ENCODE measurements at regions not wholly inside any gene's neighbourhood (a gene's known extent, or its start where the extent isn't known, plus 50 kb on each side); places are given as distances from the start of the nearest gene placed in this dataset.

GRCh38 chr2:126539101-126539500 is 116.9 kb upstream of the GYPC start:
- DNase-seq: no peak
- Mint-ChIP-seq H3K4me3 (no peak overlapping the region), H3K27me3 (ENCODE audit: low read depth, poor library complexity) (peaks cover 10% of the 10 kb centered on the region), H3K36me3 (ENCODE audit: low read depth) (peaks cover 12% of the 10 kb centered on the region), H3K27ac (no peak overlapping the region), H3K4me1 (no peaks in the 10 kb centered on the region), H3K9me3 (peaks cover 37% of the 10 kb centered on the region)
- TF ChIP-seq CTCF (IDR thresholded peaks at IDR 0.05): no peak

DNA sequence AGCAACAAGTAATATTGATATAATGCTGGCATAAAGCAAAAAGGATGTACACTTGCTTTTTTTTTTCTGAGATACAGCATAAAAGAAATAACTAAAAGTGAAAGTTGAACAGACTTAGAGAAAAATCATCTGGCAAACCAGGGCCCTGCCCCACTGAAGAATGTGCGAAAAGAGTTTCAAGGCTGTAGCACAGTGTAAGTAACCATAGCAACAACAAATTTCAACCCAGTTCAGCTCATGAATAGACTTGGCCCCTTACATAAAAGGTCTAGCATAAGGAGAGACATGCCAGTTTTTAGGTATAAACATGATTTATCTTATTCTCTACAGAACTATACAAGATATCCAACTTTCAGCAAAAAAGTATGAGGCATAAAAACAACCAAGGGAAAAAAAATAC is 113.7 kb upstream of the GYPC start:
- Mint-ChIP-seq H3K27me3 (ENCODE audit: low read depth, poor library complexity) (peaks cover 11% of the 10 kb centered on the region), H3K4me3 (no peak overlapping the region), H3K9me3 (peaks cover 42% of the 10 kb centered on the region), H3K36me3 (ENCODE audit: low read depth) (peaks cover 12% of the 10 kb centered on the region), H3K4me1 (no peaks in the 10 kb centered on the region), H3K27ac (no peak overlapping the region)
- no peak for DNase-seq
- TF ChIP-seq CTCF (IDR thresholded peaks at IDR 0.05): no peak

DNA sequence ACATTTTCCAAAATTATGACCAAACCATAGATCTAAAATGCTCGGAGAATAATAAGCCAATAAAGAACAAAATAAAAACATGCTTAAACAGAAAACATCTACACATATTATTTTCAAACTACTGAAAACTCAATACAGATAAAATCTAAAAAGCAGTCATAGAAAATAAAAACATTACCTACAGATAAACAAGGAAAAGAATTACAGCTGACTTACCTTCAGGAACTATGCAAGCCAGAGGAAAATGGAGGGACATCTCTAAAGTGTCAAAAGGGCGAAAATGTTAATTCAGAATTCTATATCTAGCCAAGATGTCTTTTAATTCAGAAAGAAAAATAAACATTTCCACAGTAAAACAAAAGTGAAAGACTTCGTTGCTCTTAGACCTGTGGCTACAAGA is 112.9 kb upstream of the GYPC start:
- Mint-ChIP-seq H3K27me3 (ENCODE audit: low read depth, poor library complexity) (peaks cover 8% of the 10 kb centered on the region), H3K4me1 (no peaks in the 10 kb centered on the region), H3K36me3 (ENCODE audit: low read depth) (peaks cover 12% of the 10 kb centered on the region), H3K27ac (no peak overlapping the region), H3K4me3 (no peak overlapping the region), H3K9me3 (peaks cover 42% of the 10 kb centered on the region)
- no peak for TF ChIP-seq CTCF (IDR thresholded peaks at IDR 0.05)
- no peak for DNase-seq

- no peaks in the 10 kb centered on the region for H3K36me3 Mint-ChIP-seq (ENCODE audit: low read depth)
- DNase-seq: no peak
- peaks cover 19% of the 10 kb centered on the region for H3K9me3 Mint-ChIP-seq
- no peaks in the 10 kb centered on the region for H3K4me1 Mint-ChIP-seq
- H3K27me3 Mint-ChIP-seq (ENCODE audit: low read depth, poor library complexity): no peaks in the 10 kb centered on the region
- H3K27ac Mint-ChIP-seq: no peak overlapping the region
- TF ChIP-seq CTCF (IDR thresholded peaks at IDR 0.05): no peak
- H3K4me3 Mint-ChIP-seq: no peak overlapping the region
Measured at GRCh38 chr2:126558029-126558428, 97.9 kb upstream of the GYPC start.

DNA sequence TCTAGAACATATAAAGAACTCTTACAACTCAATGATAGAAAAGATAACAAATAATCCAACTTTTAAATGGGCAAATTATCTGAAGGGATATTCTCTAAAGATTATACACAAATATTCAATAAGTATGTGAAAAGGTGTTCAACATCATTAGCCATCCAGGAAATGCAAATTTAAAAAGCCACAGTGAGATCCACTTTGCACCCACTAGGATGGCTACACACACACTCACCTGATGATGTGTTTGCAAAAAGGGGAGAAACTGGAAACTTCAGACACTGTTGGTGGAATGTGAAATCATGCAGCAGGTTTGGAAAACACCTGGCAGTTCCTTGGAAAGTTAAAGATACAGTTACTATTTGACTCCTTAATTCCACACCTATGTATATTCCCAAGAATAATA is 87.2 kb upstream of the GYPC start:
- no peak overlapping the region for H3K4me3 Mint-ChIP-seq
- no peaks in the 10 kb centered on the region for H3K4me1 Mint-ChIP-seq
- no peaks in the 10 kb centered on the region for H3K36me3 Mint-ChIP-seq (ENCODE audit: low read depth)
- H3K9me3 Mint-ChIP-seq: peaks cover 2% of the 10 kb centered on the region
- H3K27ac Mint-ChIP-seq: no peak overlapping the region
- no peaks in the 10 kb centered on the region for H3K27me3 Mint-ChIP-seq (ENCODE audit: low read depth, poor library complexity)
- no peak for TF ChIP-seq CTCF (IDR thresholded peaks at IDR 0.05)
- no peak for DNase-seq

DNA sequence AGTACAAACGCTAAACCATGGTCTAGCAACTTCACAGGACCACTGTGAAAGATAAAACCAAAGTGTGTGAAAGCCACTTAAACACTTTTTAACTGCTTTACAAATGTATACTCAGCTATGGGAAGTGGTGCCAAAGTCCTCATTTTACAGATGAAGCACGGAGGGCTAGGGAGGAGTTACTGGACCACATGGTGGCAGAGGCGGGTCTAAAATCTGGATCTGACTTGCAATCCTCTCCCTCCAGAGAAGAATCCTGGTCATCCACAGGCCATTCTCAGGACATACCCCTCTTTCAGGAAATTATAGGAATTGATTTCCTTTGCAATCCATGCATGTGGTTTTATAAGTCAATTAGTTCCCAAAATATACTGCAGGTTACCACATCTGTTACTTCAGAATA is 84.6 kb upstream of the GYPC start:
- Mint-ChIP-seq H3K27me3 (ENCODE audit: low read depth, poor library complexity) (no peaks in the 10 kb centered on the region), H3K4me1 (no peaks in the 10 kb centered on the region), H3K36me3 (ENCODE audit: low read depth) (no peaks in the 10 kb centered on the region), H3K4me3 (no peak overlapping the region), H3K9me3 (no peaks in the 10 kb centered on the region), H3K27ac (no peak overlapping the region)
- no peak for DNase-seq
- no peak for TF ChIP-seq CTCF (IDR thresholded peaks at IDR 0.05)

Measured in nephron progenitor cell (in vitro differentiated cells).